ENCODE measurements at regions not wholly inside any gene's neighbourhood (a gene's known extent, or its start where the extent isn't known, plus 50 kb on each side); places are given as distances from the start of the nearest gene placed in this dataset.
A peak's percentile ranks its signal among the peaks of the same experiment; 100 is the strongest.

GRCh38 chr5:136427426-136427825, 62.1 kb upstream of the TRPC7 start:
- POLR2A ChIA-PET: no interaction called here
- Histone ChIP-seq H3K36me3 (ENCODE audit: control insufficient read depth in 2 of 2, insufficient read depth in 1 of 2, low read length in 2 of 2) (no peaks in the 10 kb centered on the region), H3K27ac (ENCODE audit: extremely low read depth, low read depth, low read length) (no peak overlapping the region), H3K4me3 (ENCODE audit: low read depth, low read length) (no peak overlapping the region), H3K4me1 (ENCODE audit: control insufficient read depth, insufficient read depth, low read length) (peaks cover 4% of the 10 kb centered on the region), H3K9me3 (ENCODE audit: control insufficient read depth, insufficient read depth, low read depth, low read length) (no peaks in the 10 kb centered on the region)
- TF ChIP-seq ZNF211 (tag by site-specific recombination; IDR thresholded peaks at IDR 0.05; ENCODE audit: low read depth): no peak
- no peak for TF ChIP-seq ZNF37A (tag by site-specific recombination; IDR thresholded peaks at IDR 0.05)
- no peak for TF ChIP-seq ZBTB26 (tag by site-specific recombination; optimal IDR thresholded peaks at IDR 0.05)
- no peak for TF ChIP-seq ZNF623 (tag by site-specific recombination; IDR thresholded peaks at IDR 0.05)
- no peak for TF ChIP-seq ZNF391 (tag by site-specific recombination; IDR thresholded peaks at IDR 0.05; ENCODE audit: borderline replicate concordance, low read depth)
- TF ChIP-seq ELK4 (IDR thresholded peaks at IDR 0.05; ENCODE audit: borderline replicate concordance, low read depth, low read length): no peak
- no peak for TF ChIP-seq ZNF561 (tag by site-specific recombination; IDR thresholded peaks at IDR 0.05; ENCODE audit: borderline replicate concordance)
- no peak for TF ChIP-seq ZNF335 (tag by site-specific recombination; conservative IDR thresholded peaks at IDR 0.05)
- TF ChIP-seq SALL2 (tag by site-specific recombination; IDR thresholded peaks at IDR 0.05; ENCODE audit: borderline replicate concordance): no peak
- no peak for TF ChIP-seq ZSCAN5A (tag by site-specific recombination; IDR thresholded peaks at IDR 0.05)
- TF ChIP-seq ZBTB20 (tag by site-specific recombination; IDR thresholded peaks at IDR 0.05): no peak
- TF ChIP-seq SP2 (tag by site-specific recombination; IDR thresholded peaks at IDR 0.05): no peak
- TF ChIP-seq ZNF426 (tag by site-specific recombination; IDR thresholded peaks at IDR 0.05): no peak
- TF ChIP-seq KLF8 (tag by site-specific recombination; IDR thresholded peaks at IDR 0.05): no peak
- CTCF ChIA-PET: interaction anchor here (1.7 to 1.9 kb wide), 2 partner anchors 63 to 178 kb away, joined by 4 to 6 read pairs; no protein-coding TSS in a partner anchor

- no peak overlapping the region for H3K27ac ChIP-seq (ENCODE audit: extremely low read depth, low read depth, low read length)
- TF ChIP-seq ZNF19 (tag by site-specific recombination; IDR thresholded peaks at IDR 0.05; ENCODE audit: low read depth) (no peak), SCRT1 (tag by site-specific recombination; IDR thresholded peaks at IDR 0.05; ENCODE audit: borderline replicate concordance) (0 out of 2 replicates have a peak, but pooled peaks have one; percentile 21), SCRT2 (tag by site-specific recombination; IDR thresholded peaks at IDR 0.05) (peak; percentile 82), ZNF701 (tag by site-specific recombination; IDR thresholded peaks at IDR 0.05) (no peak)
- CTCF ChIA-PET: interaction anchor here (0.6 to 1.4 kb wide), 11 partner anchors 12 to 690 kb away, joined by 3 to 14 read pairs (median 4); no protein-coding TSS in a partner anchor
- H3K4me3 ChIP-seq (ENCODE audit: low read depth, low read length): no peak overlapping the region
- H3K4me1 ChIP-seq (ENCODE audit: control insufficient read depth, insufficient read depth, low read length): peaks cover 13% of the 10 kb centered on the region
- no peaks in the 10 kb centered on the region for H3K9me3 ChIP-seq (ENCODE audit: control insufficient read depth, insufficient read depth, low read depth, low read length)
- POLR2A ChIA-PET: no interaction called here
- H3K36me3 ChIP-seq (ENCODE audit: control insufficient read depth in 2 of 2, insufficient read depth in 1 of 2, low read length in 2 of 2): no peaks in the 10 kb centered on the region
Observed at GRCh38 chr5:136425921-136426320, 60.6 kb upstream of the TRPC7 start.

All from HEK293 (cell line).